ENCODE measurements at regions not wholly inside any gene's neighbourhood (a gene's known extent, or its start where the extent isn't known, plus 50 kb on each side); places are given as distances from the start of the nearest gene placed in this dataset.

DNA sequence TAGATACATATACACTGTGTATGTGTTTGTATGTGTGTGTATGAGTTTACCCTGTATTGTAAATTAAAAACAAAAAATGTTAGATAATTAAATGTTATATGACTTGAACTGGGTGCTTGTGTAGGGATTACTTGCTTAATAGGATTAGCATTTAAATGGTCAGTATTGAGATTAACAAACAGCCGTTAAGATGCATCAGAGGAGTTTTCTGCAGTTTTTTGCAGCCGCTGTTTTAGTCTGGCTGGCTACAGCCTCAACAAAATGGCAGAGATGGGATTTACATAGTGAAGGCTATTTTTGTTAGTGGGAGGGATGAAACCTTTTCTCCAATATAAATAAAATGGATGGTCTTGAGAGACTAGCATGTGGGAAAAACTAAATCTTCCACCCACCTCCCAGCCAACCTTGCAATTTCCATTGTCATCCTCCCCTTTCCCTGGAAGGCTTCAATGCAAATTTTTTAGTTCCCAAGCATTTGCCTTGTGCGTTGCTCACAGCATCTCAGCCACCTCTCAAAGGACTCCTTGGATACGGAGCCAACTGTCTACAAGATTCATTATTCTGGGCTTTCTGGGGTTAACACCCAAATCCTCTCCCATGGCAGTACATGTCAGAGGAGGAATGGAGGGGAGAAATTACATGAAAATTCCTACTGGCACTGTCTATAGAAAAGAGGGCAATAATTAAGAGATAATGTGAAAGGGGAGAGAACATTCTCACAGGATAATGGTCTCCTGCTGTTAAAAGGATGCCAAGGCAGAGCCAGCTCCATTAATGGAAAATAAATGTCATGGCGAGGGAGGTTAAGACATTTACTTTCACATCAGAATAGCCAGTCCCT lies 351.9 kb downstream of the CDH2 start:
- Mint-ChIP-seq H3K4me1 (no peaks in the 10 kb centered on the region), H3K36me3 (ENCODE audit: low read depth) (no peaks in the 10 kb centered on the region), H3K4me3 (no peak overlapping the region), H3K9me3 (peaks cover 8% of the 10 kb centered on the region), H3K27ac (no peak overlapping the region), H3K27me3 (ENCODE audit: low read depth, poor library complexity) (no peaks in the 10 kb centered on the region)
- no peak for TF ChIP-seq CTCF (IDR thresholded peaks at IDR 0.05)
- DNase-seq: no peak

DNA sequence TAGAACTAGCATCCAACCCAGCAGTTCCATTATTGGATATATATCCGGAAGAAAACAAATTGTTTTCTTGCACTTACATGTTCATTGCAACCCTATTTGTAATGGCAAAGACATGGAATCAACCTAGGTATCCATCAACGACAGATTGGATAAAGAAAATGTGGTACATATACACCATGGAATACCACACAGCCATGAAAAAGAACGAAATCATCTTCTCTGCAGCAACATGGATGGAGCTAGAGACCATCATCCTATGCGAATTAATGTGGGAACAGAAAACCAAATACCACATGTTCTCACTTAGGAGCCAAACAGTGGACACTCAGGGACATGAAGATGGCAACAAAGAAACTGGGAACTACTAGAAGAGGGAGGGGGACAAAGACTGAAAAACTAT lies 352.7 kb downstream of the CDH2 start:
- Mint-ChIP-seq H3K4me1 (no peaks in the 10 kb centered on the region), H3K4me3 (no peak overlapping the region), H3K27ac (no peak overlapping the region), H3K9me3 (peaks cover 5% of the 10 kb centered on the region), H3K36me3 (ENCODE audit: low read depth) (no peaks in the 10 kb centered on the region), H3K27me3 (ENCODE audit: low read depth, poor library complexity) (no peaks in the 10 kb centered on the region)
- no peak for TF ChIP-seq CTCF (IDR thresholded peaks at IDR 0.05)
- DNase-seq: no peak

DNA sequence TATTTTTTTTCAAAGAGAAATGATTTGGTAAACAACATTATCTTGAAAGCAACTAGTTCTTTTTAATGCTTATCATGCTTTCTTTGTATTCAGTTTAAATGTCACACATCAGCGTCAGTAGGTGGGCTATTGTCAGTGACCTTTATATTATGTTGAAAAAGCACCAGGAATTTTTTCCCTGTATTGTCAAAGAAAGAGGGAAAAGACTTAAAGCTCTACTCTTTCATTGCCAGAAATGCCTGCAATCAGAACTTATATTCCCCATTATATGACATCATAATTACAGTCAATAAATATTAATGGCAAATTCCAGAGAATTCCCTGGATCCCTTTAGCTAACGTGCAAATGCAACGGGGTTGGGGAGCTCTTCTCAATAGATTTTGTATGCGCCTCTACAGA lies 353.9 kb downstream of the CDH2 start:
- peaks cover 5% of the 10 kb centered on the region for H3K9me3 Mint-ChIP-seq
- TF ChIP-seq CTCF (IDR thresholded peaks at IDR 0.05): no peak
- H3K27me3 Mint-ChIP-seq (ENCODE audit: low read depth, poor library complexity): no peaks in the 10 kb centered on the region
- no peak overlapping the region for H3K27ac Mint-ChIP-seq
- no peaks in the 10 kb centered on the region for H3K4me1 Mint-ChIP-seq
- no peak for DNase-seq
- no peaks in the 10 kb centered on the region for H3K36me3 Mint-ChIP-seq (ENCODE audit: low read depth)
- H3K4me3 Mint-ChIP-seq: no peak overlapping the region

DNA sequence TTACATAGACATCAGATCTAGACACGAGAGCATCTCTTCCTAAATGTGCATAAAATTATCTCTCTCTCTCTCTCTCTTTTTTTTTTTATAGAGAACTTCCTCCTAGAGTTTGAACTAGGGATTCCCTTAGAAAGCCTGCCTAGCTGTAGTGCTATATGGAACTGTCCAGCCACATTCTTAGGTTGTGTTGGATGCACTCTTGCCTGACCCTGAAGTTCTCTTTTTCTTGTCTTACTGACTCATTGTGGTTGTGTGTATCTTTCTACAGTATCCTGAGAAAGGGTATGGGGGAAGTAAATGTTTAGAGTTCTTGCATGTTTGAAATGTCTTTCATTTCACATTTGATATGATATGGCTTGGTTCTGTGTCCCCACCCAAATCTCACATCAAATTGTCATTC lies 368.2 kb downstream of the CDH2 start:
- no peaks in the 10 kb centered on the region for H3K36me3 Mint-ChIP-seq (ENCODE audit: low read depth)
- peaks cover 8% of the 10 kb centered on the region for H3K4me1 Mint-ChIP-seq
- no peak for TF ChIP-seq CTCF (IDR thresholded peaks at IDR 0.05)
- no peak overlapping the region for H3K27ac Mint-ChIP-seq
- peaks cover 2% of the 10 kb centered on the region for H3K27me3 Mint-ChIP-seq (ENCODE audit: low read depth, poor library complexity)
- no peak for DNase-seq
- no peak overlapping the region for H3K4me3 Mint-ChIP-seq
- H3K9me3 Mint-ChIP-seq: no peaks in the 10 kb centered on the region

DNA sequence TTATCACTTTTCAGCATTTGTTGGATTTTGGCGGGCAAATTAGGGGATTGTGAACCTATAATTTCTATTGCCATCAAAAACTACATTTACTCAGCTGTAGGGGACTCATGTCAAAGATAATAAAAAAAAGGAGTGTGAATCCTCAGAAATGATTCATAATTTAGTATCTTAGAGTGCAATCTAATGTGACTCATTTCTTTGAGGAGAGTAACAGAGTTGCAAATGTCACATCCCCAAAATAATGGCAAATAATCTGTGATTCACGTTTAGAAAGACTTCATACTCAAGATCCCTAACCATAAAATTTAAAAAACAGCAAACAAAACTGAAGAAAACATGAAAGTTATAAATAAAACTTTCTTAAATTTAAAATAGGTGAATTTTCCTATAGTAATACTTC lies 373.0 kb downstream of the CDH2 start:
- DNase-seq: no peak
- Mint-ChIP-seq H3K9me3 (no peaks in the 10 kb centered on the region), H3K36me3 (ENCODE audit: low read depth) (no peaks in the 10 kb centered on the region), H3K4me1 (peaks cover 25% of the 10 kb centered on the region), H3K27ac (no peak overlapping the region), H3K4me3 (no peak overlapping the region), H3K27me3 (ENCODE audit: low read depth, poor library complexity) (peaks cover 2% of the 10 kb centered on the region)
- no peak for TF ChIP-seq CTCF (IDR thresholded peaks at IDR 0.05)

DNA sequence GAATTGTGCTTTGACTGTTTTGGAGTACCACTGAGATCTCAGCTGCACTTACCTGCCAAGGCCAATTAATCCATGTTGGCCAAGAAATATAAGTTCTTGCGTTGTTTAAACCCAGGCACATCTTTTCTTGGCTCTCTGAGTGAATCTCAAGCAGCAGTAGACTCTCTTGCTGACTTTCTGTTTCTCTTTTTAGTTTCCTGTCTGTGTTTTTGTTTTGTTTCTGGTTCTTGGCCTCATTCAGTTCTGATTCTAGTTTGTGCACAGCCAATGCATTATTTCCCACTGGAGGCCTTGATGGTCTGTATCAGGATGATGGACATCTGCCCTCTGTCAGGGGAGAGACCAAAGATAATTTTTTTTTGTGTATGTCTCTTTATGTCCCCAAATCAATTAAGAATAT lies 379.4 kb downstream of the CDH2 start:
- no peak overlapping the region for H3K4me3 Mint-ChIP-seq
- no peak for DNase-seq
- TF ChIP-seq CTCF (IDR thresholded peaks at IDR 0.05): no peak
- H3K36me3 Mint-ChIP-seq (ENCODE audit: low read depth): no peaks in the 10 kb centered on the region
- peaks cover 17% of the 10 kb centered on the region for H3K4me1 Mint-ChIP-seq
- H3K27me3 Mint-ChIP-seq (ENCODE audit: low read depth, poor library complexity): no peaks in the 10 kb centered on the region
- H3K27ac Mint-ChIP-seq: no peak overlapping the region
- no peaks in the 10 kb centered on the region for H3K9me3 Mint-ChIP-seq

Measured in nephron progenitor cell (in vitro differentiated cells).